ENCODE measurements at regions not wholly inside any gene's neighbourhood (a gene's known extent, or its start where the extent isn't known, plus 50 kb on each side); places are given as distances from the start of the nearest gene placed in this dataset.

GRCh38 chr5:39497322-39497721, 72.5 kb upstream of the DAB2 start:
- no peak for TF ChIP-seq CTCF (IDR thresholded peaks at IDR 0.05; ENCODE audit: control insufficient read depth, extremely low read depth, insufficient read depth)
- no peak for DNase-seq (ENCODE audit: low read depth)
- no peak overlapping the region for H3K4me3 ChIP-seq (ENCODE audit: low read depth, low read length)

- DNase-seq (ENCODE audit: low read depth) = no peak
Observed at GRCh38 chr5:39495227-39495626, 70.4 kb upstream of the DAB2 start.

GRCh38 chr5:39494534-39494933, 69.8 kb upstream of the DAB2 start:
- no peak for TF ChIP-seq CTCF (IDR thresholded peaks at IDR 0.05; ENCODE audit: control insufficient read depth, extremely low read depth, insufficient read depth)
- H3K4me3 ChIP-seq (ENCODE audit: low read depth, low read length) = no peak overlapping the region
- DNase-seq (ENCODE audit: low read depth) = no peak

More at GRCh38 chr5:39495227-39495626, 70.4 kb upstream of the DAB2 start:
- no peak for TF ChIP-seq CTCF (IDR thresholded peaks at IDR 0.05; ENCODE audit: control insufficient read depth, extremely low read depth, insufficient read depth)
- H3K4me3 ChIP-seq (ENCODE audit: low read depth, low read length) = no peak overlapping the region

- no peak for DNase-seq (ENCODE audit: low read depth)
- TF ChIP-seq CTCF (IDR thresholded peaks at IDR 0.05; ENCODE audit: control insufficient read depth, extremely low read depth, insufficient read depth) = no peak
- H3K4me3 ChIP-seq (ENCODE audit: low read depth, low read length) = no peak overlapping the region
Observed at GRCh38 chr5:39494107-39494510, 69.3 kb upstream of the DAB2 start.

GRCh38 chr5:39491210-39491609, 66.4 kb upstream of the DAB2 start:
- H3K4me3 ChIP-seq (ENCODE audit: low read depth, low read length) = no peak overlapping the region
- DNase-seq (ENCODE audit: low read depth) = no peak
- no peak for TF ChIP-seq CTCF (IDR thresholded peaks at IDR 0.05; ENCODE audit: control insufficient read depth, extremely low read depth, insufficient read depth)

- DNase-seq (ENCODE audit: low read depth) = no peak
- no peak for TF ChIP-seq CTCF (IDR thresholded peaks at IDR 0.05; ENCODE audit: control insufficient read depth, extremely low read depth, insufficient read depth)
- H3K4me3 ChIP-seq (ENCODE audit: low read depth, low read length) = no peak overlapping the region
Observed at GRCh38 chr5:39489263-39489662, 64.5 kb upstream of the DAB2 start.

- no peak for DNase-seq (ENCODE audit: low read depth)
- TF ChIP-seq CTCF (IDR thresholded peaks at IDR 0.05; ENCODE audit: control insufficient read depth, extremely low read depth, insufficient read depth) = no peak
- no peak overlapping the region for H3K4me3 ChIP-seq (ENCODE audit: low read depth, low read length)
Observed at GRCh38 chr5:39486790-39487189, 62.0 kb upstream of the DAB2 start.

Measured in LNCaP clone FGC (cell line).